HCT116 (cell line): ENCODE measurements at regions not wholly inside any gene's neighbourhood (a gene's known extent, or its start where the extent isn't known, plus 50 kb on each side); places are given as distances from the start of the nearest gene placed in this dataset.

Experiments used
- EZH2phosphoT487 ChIP-seq: fragments of 200-600 bp; IDR thresholded peaks from 2 replicates; pipeline ENCODE4 v1.6.1; 2018; ENCODE audit warnings: antibody characterized with exemption, borderline replicate concordance
- TF ChIP-seq, protein P1 (sequence below), 3 experiments: fragments of 200-600 bp in 1 of 3; sonication (generic) in 1 of 3; IDR thresholded peaks in 2 of 3; conservative IDR thresholded peaks in 1 of 3; 2 replicates each; pipeline ENCODE4 v1.5.1; 2012 to 2017; ENCODE audit warnings: low read depth in 2 of 3, low read length in 2 of 3, antibody characterized with exemption in 1 of 3, borderline replicate concordance in 1 of 3, control low read depth in 1 of 3, mild to moderate bottlenecking in 1 of 3, mixed read lengths in 1 of 3, mixed run types in 1 of 3, moderate library complexity in 1 of 3; ENCODE audit not compliant: insufficient read depth in 1 of 3

DNA sequence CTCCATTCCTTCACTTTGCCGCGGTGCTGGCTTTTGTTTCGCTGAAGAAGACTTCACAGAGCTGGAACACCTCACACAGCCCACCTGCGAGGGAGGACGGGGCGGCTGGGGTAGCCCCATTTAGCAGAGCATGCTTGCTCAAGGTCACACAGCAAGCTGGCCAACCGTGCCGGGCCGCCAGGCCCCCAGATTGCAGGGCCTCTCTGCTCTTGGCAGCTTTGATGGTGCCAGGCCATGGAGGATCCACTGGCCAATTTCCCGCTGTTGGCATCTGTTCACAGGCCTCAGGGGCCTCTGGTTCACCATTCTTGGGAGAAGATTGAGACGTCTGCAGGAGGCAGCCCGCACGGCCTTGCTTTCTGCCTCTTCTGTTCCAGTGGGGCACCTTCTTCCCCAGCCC, 77.9 kb upstream of the LINGO1 start:
- TF ChIP-seq, protein P1, sequence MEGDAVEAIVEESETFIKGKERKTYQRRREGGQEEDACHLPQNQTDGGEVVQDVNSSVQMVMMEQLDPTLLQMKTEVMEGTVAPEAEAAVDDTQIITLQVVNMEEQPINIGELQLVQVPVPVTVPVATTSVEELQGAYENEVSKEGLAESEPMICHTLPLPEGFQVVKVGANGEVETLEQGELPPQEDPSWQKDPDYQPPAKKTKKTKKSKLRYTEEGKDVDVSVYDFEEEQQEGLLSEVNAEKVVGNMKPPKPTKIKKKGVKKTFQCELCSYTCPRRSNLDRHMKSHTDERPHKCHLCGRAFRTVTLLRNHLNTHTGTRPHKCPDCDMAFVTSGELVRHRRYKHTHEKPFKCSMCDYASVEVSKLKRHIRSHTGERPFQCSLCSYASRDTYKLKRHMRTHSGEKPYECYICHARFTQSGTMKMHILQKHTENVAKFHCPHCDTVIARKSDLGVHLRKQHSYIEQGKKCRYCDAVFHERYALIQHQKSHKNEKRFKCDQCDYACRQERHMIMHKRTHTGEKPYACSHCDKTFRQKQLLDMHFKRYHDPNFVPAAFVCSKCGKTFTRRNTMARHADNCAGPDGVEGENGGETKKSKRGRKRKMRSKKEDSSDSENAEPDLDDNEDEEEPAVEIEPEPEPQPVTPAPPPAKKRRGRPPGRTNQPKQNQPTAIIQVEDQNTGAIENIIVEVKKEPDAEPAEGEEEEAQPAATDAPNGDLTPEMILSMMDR (IDR thresholded peaks at IDR 0.05 in 2 of 3, conservative IDR thresholded peaks at IDR 0.05 in 1 of 3; ENCODE audit: borderline replicate concordance in 1 of 3, insufficient read depth in 1 of 3, low read depth in 2 of 3, low read length in 2 of 3) = no peak
- no peak for TF ChIP-seq EZH2phosphoT487
